GM13977 (cell line): ENCODE measurements at regions not wholly inside any gene's neighbourhood (a gene's known extent, or its start where the extent isn't known, plus 50 kb on each side); places are given as distances from the start of the nearest gene placed in this dataset.
"Not testable (repeated sequence)": the region's sequence is repeated elsewhere in the genome, so short reads cannot be mapped to it uniquely, and the experiment has no call there.

Experiments used
- DNase-seq: peaks from one replicate; pipeline ENCODE4 v3.0.0; 2012; ENCODE audit warnings: low spot score
- CTCF ChIP-seq: IDR thresholded peaks from 2 replicates; pipeline ENCODE4 v1.5.1; 2012; ENCODE audit warnings: mild to moderate bottlenecking, control low read depth; ENCODE audit not compliant: insufficient read depth; ENCODE audit errors: extremely low read depth, missing control alignments
- in situ Hi-C: fragments of 300-500 bp; cut with MboI; formaldehyde crosslinking; loops from one replicate; pipeline ENCODE4 v1.12.0; 2022; ENCODE audit warnings: low sequenced_read_pairs, low pct_unique_long_range_greater_than_20kb, mixed read lengths, inconsistent platforms; ENCODE audit not compliant: unreplicated experiment

- DNase-seq, result no peak
- in situ Hi-C loops, result no loop called here
- TF ChIP-seq CTCF, result no peak
Observed at GRCh38 chr7:97317575-97317974, 200.1 kb downstream of the SDHAF3 start.

DNA sequence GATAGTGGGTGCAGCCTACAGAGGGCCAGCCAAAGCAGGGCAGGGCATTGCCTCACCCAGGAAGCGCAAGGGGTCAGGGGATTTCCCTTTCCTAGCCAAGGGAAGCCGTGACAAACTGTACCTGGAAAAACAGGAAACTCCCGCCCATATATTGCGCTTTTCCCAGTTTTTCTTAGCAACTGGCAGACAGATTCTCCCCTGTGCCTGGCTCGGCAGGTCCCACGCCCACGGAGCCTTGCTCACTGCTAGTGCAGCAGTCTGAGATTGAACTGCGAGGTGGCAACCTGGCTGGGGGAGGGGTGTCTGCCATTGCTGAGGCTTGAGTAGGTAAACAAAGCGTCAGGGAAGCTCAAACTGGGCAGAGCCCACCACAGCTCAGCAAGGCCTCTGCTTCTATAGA, 212.4 kb downstream of the SDHAF3 start:
- in situ Hi-C loops, result not testable (repeated sequence)

DNA sequence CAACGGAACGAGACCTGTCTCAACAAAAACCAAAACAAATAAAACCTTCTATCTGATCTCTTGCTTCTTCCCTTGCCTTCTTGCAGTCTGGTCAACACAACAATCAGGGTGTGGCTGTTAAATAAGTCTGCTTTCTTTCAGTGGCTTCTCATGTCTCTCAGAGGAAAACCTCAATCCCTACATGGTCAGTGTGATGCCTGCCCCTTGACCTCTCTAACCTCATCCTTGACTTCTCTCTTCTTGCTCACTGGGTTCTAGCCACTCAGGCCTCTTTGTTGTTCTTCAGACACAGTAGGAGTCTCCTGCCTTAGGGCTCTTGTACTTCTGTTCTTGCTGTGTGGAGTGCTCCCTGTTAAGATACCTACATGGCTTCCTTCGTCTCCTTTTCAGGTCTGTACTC, 220.4 kb downstream of the SDHAF3 start:
- in situ Hi-C loops, result no loop called here
- TF ChIP-seq CTCF, result no peak
- no peak for DNase-seq

More for the DNA sequence above, 212.4 kb downstream of the SDHAF3 start:
- not testable (repeated sequence) for DNase-seq

GRCh38 chr7:97342512-97342911, 225.0 kb downstream of the SDHAF3 start:
- in situ Hi-C loops, result no loop called here
- DNase-seq, result no peak

GRCh38 chr7:97346349-97346748, 228.9 kb downstream of the SDHAF3 start:
- DNase-seq, result no peak
- TF ChIP-seq CTCF, result no peak
- in situ Hi-C loops, result no loop called here

More at GRCh38 chr7:97342512-97342911, 225.0 kb downstream of the SDHAF3 start:
- TF ChIP-seq CTCF, result no peak

GRCh38 chr7:97351488-97351887, 234.0 kb downstream of the SDHAF3 start:
- no peak for TF ChIP-seq CTCF
- DNase-seq, result no peak
- in situ Hi-C loops, result no loop called here

DNA sequence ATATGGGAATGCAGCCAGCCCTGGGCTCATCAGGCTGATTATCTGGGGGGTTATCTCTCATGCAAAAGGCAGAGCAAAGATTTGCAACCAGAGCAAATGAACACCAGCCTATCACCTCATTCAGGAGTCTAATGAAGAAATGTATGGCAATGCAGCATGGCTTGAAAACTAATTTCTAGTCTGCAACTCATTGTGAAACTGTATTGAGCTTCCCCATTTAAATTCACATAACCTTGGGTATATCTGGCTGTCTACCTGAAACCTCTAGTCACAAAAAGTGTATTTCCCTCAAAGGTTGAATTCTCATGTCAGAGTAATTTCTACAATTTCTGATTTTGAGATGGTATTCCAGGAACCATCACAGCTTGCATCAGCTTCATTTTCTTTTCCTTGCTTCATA, 240.0 kb downstream of the SDHAF3 start:
- no peak for DNase-seq
- no peak for TF ChIP-seq CTCF
- in situ Hi-C loops, result no loop called here
